Neuronal stem cell (in vitro differentiated cells): ENCODE measurements at regions not wholly inside any gene's neighbourhood (a gene's known extent, or its start where the extent isn't known, plus 50 kb on each side); places are given as distances from the start of the nearest gene placed in this dataset.

Experiments used
- DNase-seq: peaks from one replicate; pipeline ENCODE4 v3.0.0-alpha.2; 2013; ENCODE audit warnings: low spot score
- H2AFZ ChIP-seq: one replicate; pipeline ENCODE4 v1.6.1; 2013; ENCODE audit warnings: mild to moderate bottlenecking, low read length, inconsistent platforms
- H2AK5ac ChIP-seq: 2 replicates; pipeline ENCODE4 v1.6.1; 2013; ENCODE audit warnings: low read depth, mild to moderate bottlenecking, inconsistent platforms, low read length, moderate library complexity, mixed read lengths
- H2BK120ac ChIP-seq: 2 replicates; pipeline ENCODE4 v1.6.1; 2013; ENCODE audit warnings: low read depth, mild to moderate bottlenecking, inconsistent platforms, low read length, moderate library complexity, mixed read lengths
- H2BK12ac ChIP-seq: one replicate; pipeline ENCODE4 v1.6.1; 2013; ENCODE audit warnings: low read length, inconsistent platforms
- H2BK15ac ChIP-seq: 2 replicates; pipeline ENCODE4 v1.6.1; 2013; ENCODE audit warnings: mild to moderate bottlenecking, low read length, inconsistent platforms, mixed read lengths
- H2BK5ac ChIP-seq: one replicate; pipeline ENCODE4 v1.6.1; 2013; ENCODE audit warnings: inconsistent platforms, mild to moderate bottlenecking, low read length, moderate library complexity
- H3K14ac ChIP-seq: one replicate; pipeline ENCODE4 v1.6.1; 2013; ENCODE audit warnings: low read length, inconsistent platforms
- H3K18ac ChIP-seq: 2 replicates; pipeline ENCODE4 v1.6.1; 2013; ENCODE audit warnings: low read length, inconsistent platforms
- H3K23ac ChIP-seq: 2 replicates; pipeline ENCODE4 v1.6.1; 2013; ENCODE audit warnings: low read depth, mild to moderate bottlenecking, mixed read lengths, low read length, inconsistent platforms; ENCODE audit not compliant: poor library complexity
- H3K27ac ChIP-seq: replicated peaks from 3 replicates; pipeline ENCODE4 v1.5.1; 2013; ENCODE audit warnings: low read length, inconsistent platforms
- H3K27me3 ChIP-seq, 3 experiments: 2 replicates each; pipeline ENCODE4 v1.6.1; 2013; ENCODE audit warnings: low read length in 3 of 3, mild to moderate bottlenecking in 2 of 3, inconsistent platforms in 1 of 3, low read depth in 1 of 3, mixed read lengths in 1 of 3, moderate library complexity in 1 of 3; ENCODE audit not compliant: control insufficient read depth in 3 of 3, insufficient read depth in 3 of 3
- H3K36me3 ChIP-seq, 2 donors: replicated peaks in 1 of 2; 2 replicates each; pipeline ENCODE4 v1.6.1; 2013; ENCODE audit warnings: low read length in 2 of 2; ENCODE audit not compliant: control insufficient read depth in 2 of 2, insufficient read depth in 2 of 2
- H3K4ac ChIP-seq: 2 replicates; pipeline ENCODE4 v1.6.1; 2013; ENCODE audit warnings: inconsistent platforms, mild to moderate bottlenecking, low read length, moderate library complexity
- H3K4me1 ChIP-seq, 2 donors: 1 replicate in 1 of 2; 2 replicates in 1 of 2; pipeline ENCODE4 v1.6.1; 2013; ENCODE audit warnings: low read length in 2 of 2, low read depth in 1 of 2; ENCODE audit not compliant: control insufficient read depth in 2 of 2, insufficient read depth in 1 of 2
- H3K4me2 ChIP-seq: one replicate; pipeline ENCODE4 v1.6.1; 2013; ENCODE audit warnings: mild to moderate bottlenecking, low read length, inconsistent platforms; ENCODE audit not compliant: insufficient read depth, poor library complexity, severe bottlenecking
- H3K4me3 ChIP-seq, 2 donors: 2 replicates each; pipeline ENCODE4 v1.5.1; 2013; ENCODE audit warnings: low read length in 2 of 2, mild to moderate bottlenecking in 2 of 2, inconsistent platforms in 1 of 2, moderate library complexity in 1 of 2
- H3K79me1 ChIP-seq: one replicate; pipeline ENCODE4 v1.6.1; 2013; ENCODE audit warnings: low read depth, mild to moderate bottlenecking, inconsistent platforms, low read length, moderate library complexity
- H3K9ac ChIP-seq: one replicate; pipeline ENCODE4 v1.6.1; 2013; ENCODE audit warnings: mild to moderate bottlenecking, low read depth, low read length, inconsistent platforms; ENCODE audit not compliant: poor library complexity
- H3K9me3 ChIP-seq, 2 donors: replicated peaks in 1 of 2; 2 replicates each; pipeline versions ENCODE3 to v1.6.1; 2013; ENCODE audit warnings: low read length in 2 of 2, mild to moderate bottlenecking in 2 of 2, inconsistent platforms in 1 of 2, low read depth in 1 of 2, mixed read lengths in 1 of 2, moderate library complexity in 1 of 2; ENCODE audit not compliant: control insufficient read depth in 2 of 2, insufficient read depth in 1 of 2
- H4K8ac ChIP-seq: one replicate; pipeline ENCODE4 v1.6.1; 2013; ENCODE audit warnings: low read depth, mild to moderate bottlenecking, inconsistent platforms, low read length, moderate library complexity
- H4K91ac ChIP-seq: one replicate; pipeline ENCODE4 v1.6.1; 2013; ENCODE audit warnings: low read length, low read depth, mild to moderate bottlenecking, inconsistent platforms; ENCODE audit not compliant: poor library complexity
- WGBS, 2 donors: extraction: QIAGEN DNeasy Blood & Tissue Kit; methylation state at CpG; one replicate each; pipeline ENCODE4 v1.1.7; 2013; ENCODE audit warnings: missing lambda C conversion rate in 2 of 2, mixed read lengths in 1 of 2; ENCODE audit not compliant: insufficient read length in 2 of 2, insufficient replicate concordance in 1 of 2; ENCODE audit errors: extremely low coverage in 2 of 2; 5-methylcytosine and 5-hydroxymethylcytosine counted together

DNA sequence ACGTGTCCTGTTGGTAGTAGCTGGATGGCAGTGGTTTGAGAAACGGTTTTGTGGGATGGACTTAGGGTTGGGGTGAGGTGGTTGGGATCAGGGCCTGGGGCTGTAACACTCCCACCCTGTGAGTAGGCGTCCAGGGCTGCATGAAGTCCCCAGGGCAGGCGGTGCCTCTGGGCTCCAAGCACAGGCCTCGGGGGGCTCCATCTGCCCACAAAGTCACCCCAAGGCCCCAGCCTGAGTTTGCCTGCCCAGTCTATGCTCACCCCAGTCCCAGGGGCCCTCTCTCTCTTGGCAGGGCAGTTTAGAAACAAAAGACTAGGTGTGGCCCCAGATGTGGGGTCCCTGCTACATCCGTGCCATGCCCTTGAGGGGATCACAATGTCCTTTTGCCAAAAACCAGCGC lies 86.9 kb upstream of the PRR23E start:
- no peak overlapping the region for H3K23ac ChIP-seq
- no peaks in the 10 kb centered on the region for H3K27me3 ChIP-seq
- H3K9ac ChIP-seq, result no peak overlapping the region
- H2AK5ac ChIP-seq, result peak overlapping the region; percentile 5
- no peak overlapping the region for H3K4ac ChIP-seq
- H2BK12ac ChIP-seq, result no peak overlapping the region
- H4K91ac ChIP-seq, result no peak overlapping the region
- no peaks in the 10 kb centered on the region for H3K36me3 ChIP-seq
- H2AFZ ChIP-seq, result no peak overlapping the region
- no peak overlapping the region for H3K4me2 ChIP-seq
- no peak overlapping the region for H3K27ac ChIP-seq
- peaks cover 0 to 5% of the 10 kb centered on the region in 2 donors for H3K4me1 ChIP-seq
- H3K4me3 ChIP-seq, result no peak overlapping the region
- no peaks in the 10 kb centered on the region for H3K79me1 ChIP-seq
- no peak overlapping the region for H4K8ac ChIP-seq
- WGBS, 2 donors, result no CpG with 5 or more reads among the region's 7 CpGs
- DNase-seq, result no peak
- H2BK120ac ChIP-seq, result no peak overlapping the region
- H3K9me3 ChIP-seq, result no peaks in the 10 kb centered on the region
- H3K14ac ChIP-seq, result no peak overlapping the region
- H2BK15ac ChIP-seq, result no peak overlapping the region
- H3K18ac ChIP-seq, result peak overlapping the region; percentile 3
- H2BK5ac ChIP-seq, result no peak overlapping the region

- Histone ChIP-seq H3K4me3 (no peak overlapping the region), H3K18ac (peak overlapping the region; percentile 77), H3K9me3 (no peaks in the 10 kb centered on the region), H3K9ac (no peak overlapping the region), H2AK5ac (peak overlapping the region; percentile 5), H3K4me1 (peaks cover 0 to 5% of the 10 kb centered on the region in 2 donors), H3K36me3 (no peaks in the 10 kb centered on the region), H3K23ac (no peak overlapping the region), H2BK120ac (no peak overlapping the region), H2BK12ac (no peak overlapping the region), H3K27me3 (no peaks in the 10 kb centered on the region), H2AFZ (no peak overlapping the region), H2BK5ac (no peak overlapping the region), H2BK15ac (no peak overlapping the region), H4K91ac (no peak overlapping the region), H3K14ac (no peak overlapping the region), H3K4me2 (no peak overlapping the region), H3K79me1 (no peaks in the 10 kb centered on the region), H3K27ac (no peak overlapping the region), H4K8ac (no peak overlapping the region), H3K4ac (no peak overlapping the region)
- no peak for DNase-seq
- no CpG with 5 or more reads among the region's 9 CpGs for WGBS, 2 donors
Observed at GRCh38 chr3:127106456-127106855, 86.5 kb upstream of the PRR23E start.

- Histone ChIP-seq H2BK15ac (no peak overlapping the region), H3K27me3 (no peaks in the 10 kb centered on the region), H4K91ac (no peak overlapping the region), H3K36me3 (no peaks in the 10 kb centered on the region), H2AK5ac (no peak overlapping the region), H3K23ac (no peak overlapping the region), H3K4ac (no peak overlapping the region), H3K18ac (no peak overlapping the region), H3K4me3 (no peak overlapping the region), H2BK120ac (no peak overlapping the region), H3K9me3 (no peaks in the 10 kb centered on the region), H2AFZ (no peak overlapping the region), H3K79me1 (no peaks in the 10 kb centered on the region), H2BK12ac (no peak overlapping the region), H3K14ac (no peak overlapping the region), H2BK5ac (no peak overlapping the region), H4K8ac (no peak overlapping the region), H3K4me2 (no peak overlapping the region), H3K27ac (no peak overlapping the region), H3K9ac (peak overlapping the region; percentile 24), H3K4me1 (peaks cover 0 to 5% of the 10 kb centered on the region in 2 donors)
- no peak for DNase-seq
- WGBS, 2 donors, result no CpG with 5 or more reads among the region's 9 CpGs
Observed at GRCh38 chr3:127107002-127107401, 85.9 kb upstream of the PRR23E start.

GRCh38 chr3:127107491-127108375 lies 85.2 kb upstream of the PRR23E start:
- Histone ChIP-seq H2AK5ac (peak overlapping the region; percentile 26), H4K91ac (no peak overlapping the region), H4K8ac (no peak overlapping the region), H3K27ac (no peak overlapping the region), H3K27me3 (no peaks in the 10 kb centered on the region), H2BK120ac (no peak overlapping the region), H3K18ac (peak overlapping the region; percentile 61), H3K4me2 (no peak overlapping the region), H3K23ac (peak overlapping the region; percentile 6), H3K9me3 (peaks cover 0 to 2% of the 10 kb centered on the region in 2 donors), H2BK12ac (no peak overlapping the region), H3K4ac (no peak overlapping the region), H3K9ac (no peak overlapping the region), H3K79me1 (no peaks in the 10 kb centered on the region), H3K4me1 (peaks cover 0 to 4% of the 10 kb centered on the region in 2 donors), H2BK5ac (no peak overlapping the region), H3K14ac (no peak overlapping the region), H2BK15ac (no peak overlapping the region), H3K36me3 (no peaks in the 10 kb centered on the region), H2AFZ (no peak overlapping the region), H3K4me3 (no peak overlapping the region)
- WGBS, 2 donors, result no CpG with 5 or more reads among the region's 10 CpGs
- DNase-seq, result no peak
